Inferior parietal cortex (tissue), 1 donor: ENCODE measurements at regions not wholly inside any gene's neighbourhood (a gene's known extent, or its start where the extent isn't known, plus 50 kb on each side); places are given as distances from the start of the nearest gene placed in this dataset.
"Not testable (repeated sequence)": the region's sequence is repeated elsewhere in the genome, so short reads cannot be mapped to it uniquely, and the experiment has no call there.

Source experiments
- DNase-seq: peaks from one replicate; pipeline ENCODE4 v3.0.0-alpha.2; 2016; ENCODE audit errors: extremely low spot score

- DNase-seq, result no peak
These were observed 189.7 kb downstream of the C7orf25 start for GRCh38 chr7:42722198-42722597.

- no peak for DNase-seq
These were observed 190.7 kb downstream of the C7orf25 start for GRCh38 chr7:42720991-42721796.

- no peak for DNase-seq
These were observed 191.9 kb downstream of the C7orf25 start for GRCh38 chr7:42720012-42720411.

GRCh38 chr7:42718466-42718865 is 193.4 kb downstream of the C7orf25 start:
- DNase-seq, result not testable (repeated sequence)

GRCh38 chr7:42714356-42714755 is 197.5 kb downstream of the C7orf25 start:
- no peak for DNase-seq

- DNase-seq, result no peak
These were observed 202.6 kb downstream of the C7orf25 start for GRCh38 chr7:42709284-42709683.

- DNase-seq, result no peak
These were observed 207.2 kb downstream of the C7orf25 start for GRCh38 chr7:42704710-42705109.

- DNase-seq, result no peak
These were observed 209.2 kb downstream of the C7orf25 start for GRCh38 chr7:42702647-42703046.

- DNase-seq, result no peak
These were observed 211.2 kb downstream of the C7orf25 start for GRCh38 chr7:42700406-42701327.

- DNase-seq, result no peak
These were observed 212.3 kb downstream of the C7orf25 start for GRCh38 chr7:42699380-42700178.

- no peak for DNase-seq
These were observed 213.1 kb downstream of the C7orf25 start for GRCh38 chr7:42698600-42699374.

GRCh38 chr7:42694894-42695507 is 216.9 kb downstream of the C7orf25 start:
- DNase-seq, result no peak

- DNase-seq, result no peak
These were observed 218.1 kb downstream of the C7orf25 start for GRCh38 chr7:42693722-42694121.

- DNase-seq, result no peak
These were observed 219.2 kb downstream of the C7orf25 start for GRCh38 chr7:42692621-42693020.

- peak; percentile 34 for DNase-seq
These were observed 220.9 kb downstream of the C7orf25 start for GRCh38 chr7:42690794-42691639.

- DNase-seq, result no peak
These were observed 222.2 kb downstream of the C7orf25 start for GRCh38 chr7:42689626-42690025.

GRCh38 chr7:42688056-42688371 is 223.9 kb downstream of the C7orf25 start:
- DNase-seq, result no peak

- DNase-seq, result no peak
These were observed 224.4 kb downstream of the C7orf25 start for GRCh38 chr7:42687211-42688055.

- DNase-seq, result no peak
These were observed 225.2 kb downstream of the C7orf25 start for GRCh38 chr7:42686594-42687156.
